GM19324 (cell line): ENCODE measurements at regions not wholly inside any gene's neighbourhood (a gene's known extent, or its start where the extent isn't known, plus 50 kb on each side); places are given as distances from the start of the nearest gene placed in this dataset.
"Not testable (repeated sequence)": the region's sequence is repeated elsewhere in the genome, so short reads cannot be mapped to it uniquely, and the experiment has no call there.

ENCODE experiments used
- ATAC-seq: cut with Tn5 transposase; IDR thresholded peaks from one replicate; pipeline ENCODE4 v1.9.1; 2021; ENCODE audit warnings: mild to moderate bottlenecking, moderate library complexity; ENCODE audit not compliant: unreplicated experiment, low FRiP score

DNA sequence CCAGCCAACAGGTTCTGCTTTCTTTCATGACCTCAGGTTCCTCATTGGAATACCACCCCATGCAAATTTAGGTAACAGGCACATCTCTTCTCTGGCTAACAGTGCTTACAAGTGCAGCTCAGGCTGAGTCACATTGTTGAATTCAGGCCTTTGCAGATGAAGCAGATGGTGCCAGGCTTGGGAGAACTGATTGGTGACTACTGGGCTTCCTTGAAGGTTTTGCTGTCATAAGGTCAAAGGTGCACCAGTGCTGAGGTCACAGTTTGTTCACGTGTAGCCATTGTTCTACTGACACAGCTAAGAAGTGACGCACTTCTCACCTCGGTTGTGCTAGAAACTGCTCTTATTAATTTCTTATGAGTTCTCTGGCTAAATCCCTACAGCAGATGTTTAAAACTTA, 128.6 kb upstream of the BMPER start:
- ATAC-seq: no peak

GRCh38 chr7:33778195-33778594, 127.1 kb upstream of the BMPER start:
- ATAC-seq: no peak

- ATAC-seq: no peak
Observed at GRCh38 chr7:33779216-33779615, 126.1 kb upstream of the BMPER start.

GRCh38 chr7:33781167-33781566, 124.2 kb upstream of the BMPER start:
- no peak for ATAC-seq

DNA sequence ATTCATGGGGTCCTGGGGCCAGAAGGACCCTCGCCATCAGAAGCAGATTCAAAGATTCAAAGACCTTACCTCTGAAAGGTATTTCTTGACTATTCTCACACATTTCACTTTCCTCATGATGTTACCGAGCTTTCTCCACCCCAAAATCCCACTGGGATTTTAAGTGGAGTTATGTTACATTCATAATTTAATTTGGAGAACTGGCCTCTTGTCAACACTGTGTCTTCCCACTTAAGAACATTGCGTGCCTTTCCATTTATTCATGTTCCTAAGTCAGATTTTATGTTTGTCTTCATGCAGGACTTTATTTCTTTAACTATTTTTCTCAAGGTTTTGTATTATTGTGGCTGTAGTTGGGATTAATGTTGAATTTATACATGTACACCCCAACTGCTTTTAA, 123.5 kb upstream of the BMPER start:
- no peak for ATAC-seq

DNA sequence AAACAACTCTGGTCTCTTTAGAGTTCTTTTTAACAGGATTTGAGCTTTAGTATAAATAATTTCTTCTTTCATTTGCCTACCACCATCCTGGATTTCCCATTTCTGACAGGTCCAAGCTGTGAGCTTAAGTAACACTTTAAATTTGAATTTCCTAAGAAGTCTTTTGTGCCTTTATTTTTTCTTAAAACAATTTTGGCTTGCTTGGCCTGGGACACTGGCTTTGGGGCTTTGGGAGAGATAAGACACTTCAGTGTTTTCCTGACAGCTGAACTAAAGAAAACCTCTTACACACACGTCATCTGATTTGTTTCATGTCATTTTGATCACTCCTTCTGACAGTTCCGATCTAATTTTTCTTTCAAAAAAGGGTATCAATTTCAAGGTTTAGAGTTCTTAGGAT, 121.3 kb upstream of the BMPER start:
- no peak for ATAC-seq

- no peak for ATAC-seq
Observed at GRCh38 chr7:33788531-33788930, 116.8 kb upstream of the BMPER start.

DNA sequence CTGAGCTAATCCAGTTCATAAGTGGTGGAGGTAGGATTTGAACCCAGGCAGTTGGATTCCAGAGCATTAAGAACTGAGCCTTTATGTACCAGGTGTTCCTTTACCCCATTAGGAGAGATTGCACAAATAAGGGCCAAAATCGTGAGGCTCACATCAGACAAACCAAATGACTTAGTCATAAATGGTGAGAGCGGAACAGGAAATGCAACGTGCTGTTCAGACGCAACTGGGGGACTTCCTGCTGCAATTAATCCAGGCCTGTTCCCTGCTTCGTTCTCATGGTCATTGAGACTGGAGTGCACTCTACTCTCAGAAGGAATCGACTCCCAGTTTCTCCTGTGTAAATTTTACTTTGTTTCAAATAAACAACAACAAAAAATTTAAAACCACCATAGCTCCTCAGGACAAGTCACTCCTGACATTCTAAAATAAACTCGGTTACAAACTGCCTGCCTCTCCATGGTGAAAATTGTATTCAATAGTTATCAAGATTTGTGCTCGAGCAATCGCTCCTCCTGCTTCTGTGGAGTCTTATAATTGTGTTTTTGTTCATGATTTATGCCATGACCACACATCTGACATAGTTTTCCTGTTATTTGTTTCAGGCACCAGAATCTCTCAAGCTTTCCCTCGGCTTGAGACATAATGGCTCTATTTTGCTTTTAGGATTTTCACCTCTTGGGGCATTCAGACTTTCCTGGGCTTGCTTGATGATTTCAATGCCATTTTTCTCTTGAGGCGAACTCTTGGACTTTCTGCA, 115.3 kb upstream of the BMPER start:
- no peak for ATAC-seq

DNA sequence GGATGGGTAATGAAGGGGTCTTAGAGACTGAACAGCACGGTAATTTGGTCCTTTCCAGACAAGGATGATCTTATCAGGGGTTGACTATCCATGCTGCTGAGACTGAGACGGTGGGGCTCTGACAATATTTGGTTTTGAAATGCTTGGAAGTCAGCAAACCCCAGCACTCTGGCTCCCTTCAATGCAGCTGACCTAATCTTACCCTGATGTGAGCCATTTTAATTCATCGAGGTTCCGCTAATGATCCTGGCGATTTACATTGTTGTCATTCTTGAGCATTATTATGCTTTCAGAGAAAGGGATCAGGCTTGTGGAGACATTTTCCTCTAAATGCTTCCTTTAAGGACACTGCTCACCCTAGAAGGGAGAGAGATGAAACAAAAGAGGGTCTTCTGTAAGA, 114.6 kb upstream of the BMPER start:
- no peak for ATAC-seq

DNA sequence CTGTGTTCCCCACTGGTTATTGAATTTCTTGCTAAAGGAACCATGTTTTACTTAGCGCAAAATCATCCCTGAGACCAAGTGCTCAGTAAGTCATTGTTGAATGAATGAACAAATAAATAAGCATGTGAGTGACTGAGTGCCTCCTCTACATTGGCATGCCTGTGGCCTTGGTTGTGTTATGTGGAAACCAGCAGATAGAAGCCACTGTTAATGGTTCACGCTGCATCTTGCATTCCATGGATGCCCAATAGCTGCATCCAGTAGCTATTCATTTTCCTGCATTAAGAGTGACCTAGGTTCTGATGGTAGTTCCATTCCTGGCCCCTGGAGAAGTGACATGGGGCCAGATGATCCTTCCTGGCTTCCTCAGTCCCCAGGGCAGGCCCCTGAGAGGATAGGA, 113.3 kb upstream of the BMPER start:
- ATAC-seq: no peak

- ATAC-seq: no peak
Observed at GRCh38 chr7:33792547-33793105, 112.7 kb upstream of the BMPER start.

GRCh38 chr7:33793616-33794015, 111.7 kb upstream of the BMPER start:
- no peak for ATAC-seq

GRCh38 chr7:33794419-33794818, 110.9 kb upstream of the BMPER start:
- no peak for ATAC-seq

DNA sequence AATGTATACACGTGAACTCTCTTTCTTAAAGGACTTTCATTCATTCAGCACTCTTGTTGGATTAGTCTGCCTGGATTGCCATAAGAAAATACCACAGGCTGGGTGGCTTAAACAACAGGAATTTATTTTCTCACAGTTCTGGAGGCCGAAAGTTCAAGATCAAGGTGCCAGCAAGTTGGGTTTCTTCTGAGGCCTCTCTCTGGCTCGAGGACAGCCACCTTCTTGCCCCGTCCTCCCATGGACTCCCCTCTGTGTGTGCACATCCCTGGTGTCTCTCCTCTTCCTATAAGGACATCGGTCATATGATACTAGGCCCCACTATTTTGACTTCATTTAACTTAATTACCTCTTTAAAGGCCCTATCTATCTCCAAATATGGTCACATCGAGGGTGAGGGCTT, 110.4 kb upstream of the BMPER start:
- ATAC-seq: no peak

DNA sequence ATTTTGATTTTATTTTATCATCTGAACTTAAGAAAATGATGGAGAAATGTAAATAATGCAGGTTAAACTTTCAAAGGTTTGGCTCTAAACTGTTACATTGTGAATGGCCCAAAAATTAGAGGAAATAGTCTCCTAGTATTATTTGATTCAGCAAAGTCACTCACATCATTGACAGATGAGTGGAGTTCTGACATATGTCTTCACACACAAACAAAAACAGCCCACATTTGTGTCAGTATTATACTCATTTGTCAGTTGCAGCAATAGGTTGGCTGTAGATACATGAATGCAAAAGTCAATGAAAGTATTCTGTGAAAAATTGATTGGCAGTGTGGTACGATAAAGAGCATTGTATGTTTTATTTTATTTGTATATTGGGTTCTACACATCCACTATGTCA, 108.8 kb upstream of the BMPER start:
- ATAC-seq: no peak

- ATAC-seq: not testable (repeated sequence)
Observed at GRCh38 chr7:33797512-33797911, 107.8 kb upstream of the BMPER start.

DNA sequence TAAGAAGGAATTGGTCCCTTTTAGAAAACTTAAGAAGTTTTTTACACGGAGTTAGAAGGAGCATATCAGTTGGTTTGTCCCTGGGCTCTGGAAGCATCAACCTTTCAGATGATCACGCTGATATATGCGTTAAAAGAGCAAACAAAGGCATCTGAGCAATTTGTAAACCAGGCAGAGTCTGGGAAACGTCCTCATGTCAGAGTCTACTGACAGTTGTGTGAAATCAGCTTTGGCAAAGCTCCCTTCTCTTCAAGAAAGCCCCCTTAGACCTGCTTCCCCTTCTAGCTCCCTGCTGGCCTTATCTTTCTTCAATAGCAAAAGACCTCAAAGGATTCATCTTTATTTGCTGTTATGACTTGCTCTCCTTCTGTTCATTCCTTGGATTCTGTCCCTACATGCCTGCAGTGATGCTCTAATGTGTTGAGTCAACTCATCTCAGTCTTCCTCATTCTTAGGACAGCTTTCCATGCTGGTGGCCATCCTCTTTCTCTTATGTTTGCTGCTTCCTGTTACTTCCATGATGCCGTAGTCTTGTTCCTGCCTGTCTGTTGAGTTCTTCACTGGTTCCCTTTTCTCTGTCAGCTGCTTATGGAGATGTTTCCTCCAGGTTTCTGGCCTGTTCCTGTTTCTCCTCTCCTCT, 106.5 kb upstream of the BMPER start:
- ATAC-seq: no peak

GRCh38 chr7:33799766-33800165, 105.6 kb upstream of the BMPER start:
- ATAC-seq: no peak

- ATAC-seq: no peak
Observed at GRCh38 chr7:33802600-33802999, 102.7 kb upstream of the BMPER start.

- no peak for ATAC-seq
Observed at GRCh38 chr7:33804140-33804660, 101.1 kb upstream of the BMPER start.

DNA sequence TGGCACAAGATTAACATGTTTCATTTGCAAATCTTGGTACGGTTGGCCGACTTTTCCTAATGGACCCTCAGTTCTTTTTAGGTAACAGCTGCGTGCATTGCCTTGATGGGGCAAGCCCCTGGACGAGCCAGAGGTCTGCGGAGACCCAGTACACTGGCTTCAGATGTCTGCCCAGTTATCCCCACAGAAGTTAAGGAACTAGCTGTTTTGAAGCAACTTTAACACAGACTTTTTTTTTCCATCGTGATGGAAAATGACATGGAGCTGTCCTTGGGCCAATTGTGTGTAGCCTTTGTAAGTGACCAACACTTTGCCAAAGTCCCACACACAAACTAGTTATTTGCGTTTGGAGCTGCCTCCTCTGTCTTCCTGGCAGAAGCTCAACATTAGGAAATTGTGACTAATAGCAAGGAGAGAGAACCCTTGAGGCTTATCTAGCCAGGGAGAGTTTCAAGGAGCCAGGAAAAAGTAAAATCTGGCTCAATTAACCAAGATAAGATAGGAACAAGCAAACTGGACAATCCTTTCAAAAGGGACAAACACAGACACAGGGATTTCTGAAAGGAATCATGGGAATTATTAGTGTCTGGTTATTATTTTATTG, 99.6 kb upstream of the BMPER start:
- ATAC-seq: no peak
